A549 (cell line): ENCODE measurements at regions not wholly inside any gene's neighbourhood (a gene's known extent, or its start where the extent isn't known, plus 50 kb on each side); places are given as distances from the start of the nearest gene placed in this dataset.

ENCODE experiments used
- ATAC-seq, 2 experiments: fragments of 200-7000 bp in 1 of 2; fragments of >200 bp in 1 of 2; cut with Nextera tagmentation in 1 of 2; cut with Tn5 transposase in 1 of 2; 3 replicates each; pipeline versions ENCODE4 v1.8.0 to v1.9.1; 2018 to 2020; ENCODE audit warnings: mild to moderate bottlenecking in 1 of 2, moderate library complexity in 1 of 2
- CTCF ChIA-PET: fragments of 300-600 bp; sonication (Branson Sonifier 250); formaldehyde crosslinking; extraction: SDS; loops from one replicate; lab custom pipeline; 2021; ENCODE audit warnings: antibody characterized with exemption, inconsistent platforms; lab: Yijun Ruan, JAX
- POLR2A ChIA-PET: fragments of 350-600 bp; formaldehyde crosslinking; extraction: SDS; loops from one replicate; lab custom pipeline; 2021; ENCODE audit warnings: antibody characterized with exemption, inconsistent platforms; lab: Yijun Ruan, JAX
- DNase-seq, 2 experiments: peaks; one replicate each; pipeline versions ENCODE4 v3.0.0 to v3.0.0-alpha.2; 2011 to 2016; ENCODE audit warnings: low read depth in 1 of 2, low spot score in 1 of 2
- FAIRE-seq: peaks from 2 replicates; lab custom pipeline; 2011; peaks lifted over from hg19 to GRCh38; lab: Jason Lieb, UNC
- H3K27ac ChIP-seq, 2 experiments: fragments of >200 bp; sonication (Bioruptor Twin); formaldehyde crosslinking; 3 replicates each; pipeline ENCODE4 v1.5.1; 2016 to 2017
- H3K4me1 ChIP-seq: fragments of >200 bp; sonication (Bioruptor Twin); formaldehyde crosslinking; 3 replicates; pipeline ENCODE4 v1.6.1; 2016
- H3K4me2 ChIP-seq: fragments of >200 bp; sonication (Bioruptor Twin); formaldehyde crosslinking; 3 replicates; pipeline ENCODE4 v1.6.1; 2016
- H3K4me3 ChIP-seq: fragments of >200 bp; sonication (Bioruptor Twin); formaldehyde crosslinking; 3 replicates; pipeline ENCODE4 v1.5.1; 2016
- H3K9me3 ChIP-seq: fragments of >200 bp; sonication (Bioruptor Twin); formaldehyde crosslinking; 3 replicates; pipeline ENCODE4 v1.6.1; 2016
- ATOH8 ChIP-seq: fragments of 250-450 bp; sonication (Bioruptor Pico); IDR thresholded peaks from 2 replicates; pipeline ENCODE4 v1.5.0; 2020; ENCODE audit warnings: low read depth, mild to moderate bottlenecking, moderate library complexity
- BCL3 ChIP-seq: fragments of >200 bp; sonication (Bioruptor Twin); formaldehyde crosslinking; IDR thresholded peaks from 3 replicates; pipeline ENCODE4 v1.6.1; 2016
- BHLHE40 ChIP-seq: IDR thresholded peaks from 2 replicates; pipeline ENCODE4 v1.6.1; 2012; ENCODE audit warnings: low read depth, low read length, inconsistent platforms
- CBX2 ChIP-seq: fragments of 200-600 bp; sonication (generic); IDR thresholded peaks from 2 replicates; pipeline ENCODE4 v1.6.1; 2016; ENCODE audit warnings: low read depth, mild to moderate bottlenecking, borderline replicate concordance
- CEBPB ChIP-seq, 2 experiments: fragments of >200 bp in 1 of 2; sonication (Bioruptor Twin) in 1 of 2; formaldehyde crosslinking in 1 of 2; IDR thresholded peaks; 2 replicates each; pipeline ENCODE4 v1.6.1; 2012 to 2016
- CHD4 ChIP-seq: fragments of 200-600 bp; sonication (generic); IDR thresholded peaks from 2 replicates; pipeline ENCODE4 v1.6.1; 2016; ENCODE audit warnings: antibody characterized with exemption, mild to moderate bottlenecking, borderline replicate concordance
- EP300 ChIP-seq, 2 experiments: fragments of >200 bp; sonication (Bioruptor Twin); formaldehyde crosslinking; IDR thresholded peaks; 2 replicates in 1 of 2; 3 replicates in 1 of 2; pipeline ENCODE4 v1.6.1; 2016 to 2017
- FOXS1 ChIP-seq: fragments of 250-450 bp; sonication (Bioruptor Pico); IDR thresholded peaks from 2 replicates; pipeline ENCODE4 v1.5.0; 2020; ENCODE audit warnings: mild to moderate bottlenecking, moderate library complexity
- GATA3 ChIP-seq: IDR thresholded peaks from 2 replicates; pipeline ENCODE4 v1.6.1; 2012; ENCODE audit warnings: borderline replicate concordance
- HDAC2 ChIP-seq: fragments of 200-600 bp; sonication (generic); IDR thresholded peaks from 2 replicates; pipeline ENCODE4 v1.6.1; 2016
- HEYL ChIP-seq: fragments of 250-450 bp; sonication (Bioruptor Pico); IDR thresholded peaks from 2 replicates; pipeline ENCODE4 v1.8.0; 2021; ENCODE audit warnings: mild to moderate bottlenecking, moderate library complexity
- HMGXB4 ChIP-seq: fragments of 250-450 bp; sonication (Bioruptor Pico); IDR thresholded peaks from 2 replicates; pipeline ENCODE4 v1.5.0; 2021; ENCODE audit warnings: mild to moderate bottlenecking, moderate library complexity, borderline replicate concordance
- HOXB13 ChIP-seq: fragments of 250-450 bp; sonication (Bioruptor Pico); IDR thresholded peaks from 2 replicates; pipeline ENCODE4 v1.5.0; 2020; ENCODE audit warnings: low read depth, mild to moderate bottlenecking, moderate library complexity
- JUNB ChIP-seq: fragments of >200 bp; sonication (Bioruptor Twin); formaldehyde crosslinking; IDR thresholded peaks from 2 replicates; pipeline ENCODE4 v1.6.1; 2016
- MAZ ChIP-seq: fragments of 150-350 bp; IDR thresholded peaks from 2 replicates; pipeline ENCODE4 v1.6.1; 2014; ENCODE audit warnings: antibody characterized with exemption, low read depth, low read length, borderline replicate concordance
- MYC ChIP-seq: IDR thresholded peaks from 2 replicates; pipeline ENCODE4 v1.6.1; 2012; ENCODE audit warnings: mild to moderate bottlenecking, inconsistent platforms, low read length, improper control_type of control experiment, borderline replicate concordance
- NFE2L2 ChIP-seq: fragments of 150-350 bp; conservative IDR thresholded peaks from 2 replicates; pipeline ENCODE4 v1.6.1; 2014; ENCODE audit warnings: low read length
- NPAS2 ChIP-seq: fragments of 250-450 bp; sonication (Bioruptor Pico); IDR thresholded peaks from 2 replicates; pipeline ENCODE4 v1.8.0; 2022; ENCODE audit warnings: mild to moderate bottlenecking, moderate library complexity, borderline replicate concordance
- NR3C1 ChIP-seq: fragments of >200 bp; sonication (Bioruptor Twin); formaldehyde crosslinking; IDR thresholded peaks from 3 replicates; pipeline ENCODE4 v1.6.1; 2017
- PBX3 ChIP-seq: IDR thresholded peaks from 2 replicates; pipeline ENCODE4 v1.6.1; 2012
- POLR2A ChIP-seq: IDR thresholded peaks from 2 replicates; pipeline ENCODE4 v1.6.1; 2012; ENCODE audit warnings: mild to moderate bottlenecking, low read length
- RAD21 ChIP-seq, 2 experiments: fragments of >200 bp in 1 of 2; sonication (Bioruptor Twin) in 1 of 2; formaldehyde crosslinking in 1 of 2; IDR thresholded peaks in 1 of 2; conservative IDR thresholded peaks in 1 of 2; 2 replicates in 1 of 2; 3 replicates in 1 of 2; pipeline ENCODE4 v1.6.1; 2012 to 2018; ENCODE audit warnings: inconsistent platforms in 1 of 2
- RARB ChIP-seq: fragments of 250-450 bp; sonication (Bioruptor Pico); IDR thresholded peaks from 2 replicates; pipeline ENCODE4 v1.8.0; 2021; ENCODE audit warnings: mild to moderate bottlenecking, moderate library complexity
- REST ChIP-seq: fragments of 200-600 bp; sonication (generic); IDR thresholded peaks from 2 replicates; pipeline ENCODE4 v1.6.1; 2016; ENCODE audit warnings: antibody characterized with exemption, mild to moderate bottlenecking, moderate library complexity
- RFX5 ChIP-seq: fragments of 450-650 bp; IDR thresholded peaks from 2 replicates; pipeline ENCODE4 v1.7.1; 2014; ENCODE audit warnings: antibody characterized with exemption, mild to moderate bottlenecking, moderate library complexity
- TFCP2L1 ChIP-seq: fragments of 250-450 bp; sonication (Bioruptor Pico); IDR thresholded peaks from 2 replicates; pipeline ENCODE4 v1.5.0; 2021; ENCODE audit warnings: mild to moderate bottlenecking
- ZFP36 ChIP-seq: fragments of 450-650 bp; IDR thresholded peaks from 2 replicates; pipeline ENCODE4 v1.6.1; 2014; ENCODE audit warnings: borderline replicate concordance; ENCODE audit not compliant: partially characterized antibody
- WGBS: methylation state at CpG from one replicate; pipeline ENCODE4 v1.1.6; 2017; ENCODE audit errors: missing lambda C conversion rate; 5-methylcytosine and 5-hydroxymethylcytosine counted together

GRCh38 chr6:5840734-5841390 is 165.9 kb downstream of the NRN1 start:
- WGBS, result 25% methylated on average over 8 of the region's 8 CpGs
- DNase-seq (no peak), ATAC-seq (no peak), FAIRE-seq (no peak)
- ChIA-PET CTCF (no interaction called here), POLR2A (no interaction called here)
- TF ChIP-seq TFCP2L1 (no peak), MAZ (no peak), GATA3 (no peak), CHD4 (no peak), RAD21 (conservative IDR thresholded peaks at IDR 0.05 in 1 of 2, IDR thresholded peaks at IDR 0.05 in 1 of 2) (no peak), EP300 (IDR thresholded peaks at IDR 0.05) (no peak), NR3C1 (no peak), HDAC2 (no peak), HEYL (CRISPR knock-in tag) (no peak), HOXB13 (CRISPR knock-in tag) (no peak), RFX5 (no peak), CBX2 (no peak), PBX3 (no peak), FOXS1 (CRISPR knock-in tag) (no peak)
- Histone ChIP-seq H3K4me1 (no peaks in the 10 kb centered on the region), H3K9me3 (no peaks in the 10 kb centered on the region), H3K4me3 (no peak overlapping the region), H3K4me2 (no peak overlapping the region), H3K27ac (no peak overlapping the region)

GRCh38 chr6:5838656-5839396 is 167.9 kb downstream of the NRN1 start:
- POLR2A ChIA-PET, result no interaction called here
- Histone ChIP-seq H3K27ac (no peak overlapping the region), H3K4me1 (no peaks in the 10 kb centered on the region), H3K4me3 (no peak overlapping the region), H3K4me2 (no peak overlapping the region), H3K9me3 (no peaks in the 10 kb centered on the region)
- 29% methylated on average over 8 of the region's 8 CpGs for WGBS
- ATAC-seq (no peak), FAIRE-seq (no peak), DNase-seq (no peak)
- TF ChIP-seq CEBPB (IDR thresholded peaks at IDR 0.05), result no peak
- TF ChIP-seq ZFP36, result no peak
- TF ChIP-seq POLR2A, result no peak
- TF ChIP-seq ATOH8 (CRISPR knock-in tag), result no peak
- TF ChIP-seq NPAS2 (CRISPR knock-in tag), result no peak
- TF ChIP-seq RARB, result no peak
- no peak for TF ChIP-seq HOXB13 (CRISPR knock-in tag)
- no peak for TF ChIP-seq MYC
- TF ChIP-seq CHD4, result no peak
- TF ChIP-seq REST, result no peak
- no peak for TF ChIP-seq BCL3
- TF ChIP-seq EP300 (IDR thresholded peaks at IDR 0.05), result no peak
- TF ChIP-seq HMGXB4, result no peak
- TF ChIP-seq JUNB, result no peak
- TF ChIP-seq BHLHE40, result no peak
- no peak for TF ChIP-seq NFE2L2
- TF ChIP-seq MAZ, result no peak
- CTCF ChIA-PET, result interaction anchor here (1.5 kb wide), 1 partner anchor 11 kb away, joined by 4 read pairs; no protein-coding TSS in a partner anchor
